Activated CD4-positive, alpha-beta T cell treated with anti-CD3 and anti-CD28 coated beads, Interleukin-2, amount 10 ng/mL, durations not matched to agents 24 days and 14 days (primary cell): ENCODE measurements at regions not wholly inside any gene's neighbourhood (a gene's known extent, or its start where the extent isn't known, plus 50 kb on each side); places are given as distances from the start of the nearest gene placed in this dataset.

ENCODE experiments used
- DNase-seq: peaks from one replicate; pipeline ENCODE4 v3.0.0; 2022
- H3K27ac Mint-ChIP-seq: one replicate; pipeline ENCODE4 v1.8.0; 2022; ENCODE audit warnings: mild to moderate bottlenecking, mixed read lengths
- H3K27me3 Mint-ChIP-seq: one replicate; pipeline ENCODE4 v1.8.0; 2022; ENCODE audit warnings: mixed read lengths
- H3K36me3 Mint-ChIP-seq: one replicate; pipeline ENCODE4 v1.8.0; 2022; ENCODE audit warnings: low read depth, mild to moderate bottlenecking, mixed read lengths
- H3K4me1 Mint-ChIP-seq: one replicate; pipeline ENCODE4 v1.8.0; 2021; ENCODE audit warnings: mixed read lengths
- H3K4me3 Mint-ChIP-seq: one replicate; pipeline ENCODE4 v1.8.0; 2022; ENCODE audit warnings: mild to moderate bottlenecking, moderate library complexity, mixed read lengths
- H3K9me3 Mint-ChIP-seq: one replicate; pipeline ENCODE4 v1.8.0; 2021; ENCODE audit warnings: mixed read lengths
- intact Hi-C: fragments of 100-400 bp; cut with micrococcal nuclease; formaldehyde crosslinking; loops from one replicate; pipeline ENCODE4 v1.15.1; 2023

GRCh38 chr22:48553119-48553518, 1274.6 kb downstream of the BRD1 start:
- no peak for DNase-seq
- Mint-ChIP-seq H3K27ac (no peak overlapping the region), H3K27me3 (no peaks in the 10 kb centered on the region), H3K4me3 (no peak overlapping the region), H3K4me1 (no peaks in the 10 kb centered on the region), H3K9me3 (no peaks in the 10 kb centered on the region), H3K36me3 (no peaks in the 10 kb centered on the region)
- intact Hi-C loops: no loop called here

- no peak overlapping the region for H3K27ac Mint-ChIP-seq
- no peak for DNase-seq
- intact Hi-C loops: no loop called here
- no peaks in the 10 kb centered on the region for H3K36me3 Mint-ChIP-seq
- no peaks in the 10 kb centered on the region for H3K27me3 Mint-ChIP-seq
- no peak overlapping the region for H3K4me3 Mint-ChIP-seq
- no peaks in the 10 kb centered on the region for H3K9me3 Mint-ChIP-seq
- no peaks in the 10 kb centered on the region for H3K4me1 Mint-ChIP-seq
These were observed 1275.9 kb downstream of the BRD1 start for GRCh38 chr22:48551716-48552268.

GRCh38 chr22:48551061-48551460, 1276.6 kb downstream of the BRD1 start:
- H3K4me1 Mint-ChIP-seq: no peaks in the 10 kb centered on the region
- no peaks in the 10 kb centered on the region for H3K36me3 Mint-ChIP-seq
- no peaks in the 10 kb centered on the region for H3K9me3 Mint-ChIP-seq
- intact Hi-C loops: no loop called here
- no peaks in the 10 kb centered on the region for H3K27me3 Mint-ChIP-seq
- no peak overlapping the region for H3K27ac Mint-ChIP-seq
- DNase-seq: no peak
- no peak overlapping the region for H3K4me3 Mint-ChIP-seq

GRCh38 chr22:48548391-48548790, 1279.3 kb downstream of the BRD1 start:
- intact Hi-C loops: no loop called here
- H3K9me3 Mint-ChIP-seq: no peaks in the 10 kb centered on the region
- H3K36me3 Mint-ChIP-seq: no peaks in the 10 kb centered on the region
- no peak overlapping the region for H3K4me3 Mint-ChIP-seq
- no peak overlapping the region for H3K27ac Mint-ChIP-seq
- no peak for DNase-seq
- no peaks in the 10 kb centered on the region for H3K27me3 Mint-ChIP-seq
- no peaks in the 10 kb centered on the region for H3K4me1 Mint-ChIP-seq

- H3K9me3 Mint-ChIP-seq: no peaks in the 10 kb centered on the region
These were observed 1279.7 kb downstream of the BRD1 start for GRCh38 chr22:48547971-48548370.

GRCh38 chr22:48546653-48547424, 1280.8 kb downstream of the BRD1 start:
- Mint-ChIP-seq H3K27ac (no peak overlapping the region), H3K4me3 (no peak overlapping the region), H3K4me1 (no peaks in the 10 kb centered on the region), H3K27me3 (no peaks in the 10 kb centered on the region), H3K9me3 (peaks cover 5% of the 10 kb centered on the region), H3K36me3 (no peaks in the 10 kb centered on the region)
- no peak for DNase-seq
- intact Hi-C loops: no loop called here

More at GRCh38 chr22:48547971-48548370, 1279.7 kb downstream of the BRD1 start:
- H3K27ac Mint-ChIP-seq: no peak overlapping the region
- H3K36me3 Mint-ChIP-seq: no peaks in the 10 kb centered on the region
- H3K4me1 Mint-ChIP-seq: no peaks in the 10 kb centered on the region
- intact Hi-C loops: no loop called here
- H3K4me3 Mint-ChIP-seq: no peak overlapping the region
- H3K27me3 Mint-ChIP-seq: no peaks in the 10 kb centered on the region
- DNase-seq: no peak

GRCh38 chr22:48545987-48546386, 1281.7 kb downstream of the BRD1 start:
- Mint-ChIP-seq H3K27me3 (no peaks in the 10 kb centered on the region), H3K4me3 (no peak overlapping the region), H3K4me1 (no peaks in the 10 kb centered on the region), H3K9me3 (peaks cover 5% of the 10 kb centered on the region), H3K36me3 (no peaks in the 10 kb centered on the region), H3K27ac (no peak overlapping the region)
- intact Hi-C loops: no loop called here
- DNase-seq: no peak

- Mint-ChIP-seq H3K4me3 (no peak overlapping the region), H3K27ac (no peak overlapping the region), H3K9me3 (peaks cover 5% of the 10 kb centered on the region), H3K27me3 (no peaks in the 10 kb centered on the region), H3K36me3 (no peaks in the 10 kb centered on the region), H3K4me1 (no peaks in the 10 kb centered on the region)
- intact Hi-C loops: no loop called here
- no peak for DNase-seq
These were observed 1286.1 kb downstream of the BRD1 start for GRCh38 chr22:48541401-48542098.

- Mint-ChIP-seq H3K4me1 (no peaks in the 10 kb centered on the region), H3K27ac (no peak overlapping the region), H3K27me3 (no peaks in the 10 kb centered on the region), H3K36me3 (no peaks in the 10 kb centered on the region), H3K9me3 (peaks cover 5% of the 10 kb centered on the region), H3K4me3 (no peak overlapping the region)
- DNase-seq: no peak
- intact Hi-C loops: no loop called here
These were observed 1288.4 kb downstream of the BRD1 start for GRCh38 chr22:48539261-48539660.

- H3K4me1 Mint-ChIP-seq: no peaks in the 10 kb centered on the region
- DNase-seq: no peak
- H3K36me3 Mint-ChIP-seq: no peaks in the 10 kb centered on the region
- no peak overlapping the region for H3K4me3 Mint-ChIP-seq
- no peaks in the 10 kb centered on the region for H3K27me3 Mint-ChIP-seq
- no peak overlapping the region for H3K27ac Mint-ChIP-seq
- intact Hi-C loops: no loop called here
- H3K9me3 Mint-ChIP-seq: peaks cover 5% of the 10 kb centered on the region
These were observed 1289.3 kb downstream of the BRD1 start for GRCh38 chr22:48538291-48538820.

GRCh38 chr22:48537343-48537680, 1290.4 kb downstream of the BRD1 start:
- Mint-ChIP-seq H3K27ac (no peak overlapping the region), H3K4me3 (no peak overlapping the region), H3K27me3 (no peaks in the 10 kb centered on the region), H3K9me3 (peaks cover 5% of the 10 kb centered on the region), H3K4me1 (no peaks in the 10 kb centered on the region), H3K36me3 (no peaks in the 10 kb centered on the region)
- DNase-seq: no peak
- intact Hi-C loops: no loop called here

- Mint-ChIP-seq H3K4me3 (no peak overlapping the region), H3K36me3 (no peaks in the 10 kb centered on the region), H3K4me1 (no peaks in the 10 kb centered on the region), H3K27ac (no peak overlapping the region), H3K27me3 (no peaks in the 10 kb centered on the region), H3K9me3 (no peaks in the 10 kb centered on the region)
- DNase-seq: no peak
- intact Hi-C loops: no loop called here
These were observed 1290.9 kb downstream of the BRD1 start for GRCh38 chr22:48536541-48537342.

GRCh38 chr22:48535868-48536540, 1291.7 kb downstream of the BRD1 start:
- intact Hi-C loops: no loop called here
- no peak overlapping the region for H3K4me3 Mint-ChIP-seq

More at GRCh38 chr22:48535868-48536540, 1291.7 kb downstream of the BRD1 start:
- H3K36me3 Mint-ChIP-seq: no peaks in the 10 kb centered on the region
- DNase-seq: no peak
- no peak overlapping the region for H3K27ac Mint-ChIP-seq
- no peaks in the 10 kb centered on the region for H3K9me3 Mint-ChIP-seq
- H3K4me1 Mint-ChIP-seq: no peaks in the 10 kb centered on the region
- no peaks in the 10 kb centered on the region for H3K27me3 Mint-ChIP-seq
